GM12878 (cell line): ENCODE measurements at regions not wholly inside any gene's neighbourhood (a gene's known extent, or its start where the extent isn't known, plus 50 kb on each side); places are given as distances from the start of the nearest gene placed in this dataset.

ENCODE experiments used
- ATAC-seq: fragments of 200-7000 bp; cut with Tn5 transposase; 3 replicates; pipeline ENCODE4 v1.9.1; 2020; ENCODE audit warnings: mild to moderate bottlenecking, moderate library complexity
- BruUV-seq: library from RNA; stranded (reverse); fragments of 400-500 nt; replicated peaks from 2 replicates; lab custom pipeline; 2021; lab: Mats Ljungman, UMichigan
- CTCF ChIA-PET: fragments of 300-600 bp; sonication (Branson Sonifier 250); formaldehyde crosslinking; extraction: SDS; loops from one replicate; lab custom pipeline; 2021; ENCODE audit warnings: inconsistent platforms; lab: Yijun Ruan, JAX
- POLR2A ChIA-PET: fragments of 350-600 bp; formaldehyde crosslinking; extraction: SDS; loops from one replicate; lab custom pipeline; 2021; ENCODE audit warnings: inconsistent platforms; lab: Charles Lee
- RAD21 ChIA-PET: fragments of 300-600 bp; sonication (Branson Sonifier 250); formaldehyde crosslinking; loops from one replicate; lab custom pipeline; 2023; ENCODE audit warnings: antibody characterized with exemption; ENCODE audit not compliant: unreplicated experiment; lab: Charles Lee
- SMC1A ChIA-PET: fragments of 300-600 bp; sonication (Branson Sonifier 250); formaldehyde crosslinking; loops from one replicate; lab custom pipeline; 2023; ENCODE audit not compliant: unreplicated experiment, uncharacterized antibody; lab: Charles Lee
- DNase-seq: peaks from one replicate; pipeline ENCODE4 v3.0.0-alpha.2; 2011; ENCODE audit warnings: low read depth, low spot score
- FAIRE-seq: peaks from 3 replicates; lab custom pipeline; 2011; peaks lifted over from hg19 to GRCh38; lab: Jason Lieb, UNC
- H2AFZ ChIP-seq: 2 replicates; pipeline ENCODE4 v1.6.0; 2011; ENCODE audit warnings: low read depth, low read length, control low read depth; ENCODE audit not compliant: control insufficient read depth
- H3K27ac ChIP-seq: 2 replicates; pipeline ENCODE4 v1.5.1; 2011; ENCODE audit warnings: control low read depth; ENCODE audit not compliant: control insufficient read depth, insufficient read depth
- H3K27me3 ChIP-seq, 2 experiments: replicated peaks in 1 of 2; 2 replicates each; pipeline versions ENCODE4 v1.6.0 to v1.6.1; 2011; ENCODE audit warnings: low read length in 1 of 2; ENCODE audit not compliant: control insufficient read depth in 2 of 2, insufficient read depth in 2 of 2
- H3K36me3 ChIP-seq, 2 experiments: 2 replicates each; pipeline ENCODE4 v1.5.1; 2011; ENCODE audit warnings: low read length in 1 of 2; ENCODE audit not compliant: control insufficient read depth in 2 of 2, insufficient read depth in 2 of 2
- H3K4me1 ChIP-seq: 2 replicates; pipeline ENCODE4 v1.6.1; 2011; ENCODE audit warnings: mild to moderate bottlenecking, low read length, moderate library complexity, mixed read lengths; ENCODE audit not compliant: control insufficient read depth, insufficient read depth
- H3K4me2 ChIP-seq: 2 replicates; pipeline ENCODE4 v1.6.0; 2011; ENCODE audit warnings: control low read depth; ENCODE audit not compliant: control insufficient read depth, insufficient read depth
- H3K4me3 ChIP-seq: fragments of 200-600 bp; sonication (generic); 2 replicates; pipeline ENCODE4 v1.5.1; 2016
- H3K79me2 ChIP-seq: 2 replicates; pipeline ENCODE4 v1.6.0; 2011; ENCODE audit warnings: low read length; ENCODE audit not compliant: control insufficient read depth, insufficient read depth
- H3K9ac ChIP-seq: 2 replicates; pipeline ENCODE4 v1.8.0; 2011; ENCODE audit warnings: low read length, control low read depth, mixed read lengths; ENCODE audit not compliant: control insufficient read depth, insufficient read depth
- H3K9me3 ChIP-seq: replicated peaks from 3 replicates; pipeline ENCODE4 v1.5.1; 2011; ENCODE audit warnings: mild to moderate bottlenecking, low read length; ENCODE audit not compliant: control insufficient read depth, insufficient read depth
- H4K20me1 ChIP-seq: 2 replicates; pipeline ENCODE4 v1.6.0; 2011; ENCODE audit not compliant: control insufficient read depth, insufficient read depth
- EP300 ChIP-seq, 2 experiments: fragments of 150-350 bp in 1 of 2; IDR thresholded peaks; 2 replicates each; pipeline ENCODE4 v1.6.1; 2011 to 2012; ENCODE audit warnings: low read depth in 2 of 2, low read length in 2 of 2, borderline replicate concordance in 1 of 2, improper control_type of control experiment in 1 of 2, inconsistent platforms in 1 of 2; ENCODE audit not compliant: control insufficient read depth in 1 of 2
- ESRRA ChIP-seq: IDR thresholded peaks from 2 replicates; pipeline ENCODE4 v1.6.1; 2012; ENCODE audit warnings: mild to moderate bottlenecking, low read length, improper control_type of control experiment
- FOS ChIP-seq: IDR thresholded peaks from 3 replicates; pipeline ENCODE4 v1.6.1; 2011; ENCODE audit warnings: borderline replicate concordance; ENCODE audit not compliant: insufficient read length; ENCODE audit errors: extremely low read depth
- IKZF2 ChIP-seq, 2 experiments: fragments of 450-650 bp; IDR thresholded peaks; 2 replicates each; pipeline ENCODE4 v1.6.1; 2017; ENCODE audit warnings: mild to moderate bottlenecking in 2 of 2, moderate library complexity in 2 of 2
- SMARCA5 ChIP-seq: fragments of 450-650 bp; IDR thresholded peaks from 2 replicates; pipeline ENCODE4 v1.6.1; 2017; ENCODE audit warnings: mild to moderate bottlenecking
- YY1 ChIP-seq: IDR thresholded peaks from 2 replicates; pipeline ENCODE4 v1.6.1; 2011; ENCODE audit warnings: low read depth, mild to moderate bottlenecking, low read length
- ZNF274 ChIP-seq: IDR thresholded peaks from one replicate; pipeline ENCODE4 v1.8.0; 2011; ENCODE audit not compliant: insufficient read length, insufficient read depth
- WGBS: methylation state at CpG from one replicate; pipeline ENCODE4 v1.1.6; 2016; ENCODE audit warnings: low lambda C conversion rate; ENCODE audit not compliant: insufficient replicate concordance, insufficient coverage; ENCODE audit errors: missing lambda C conversion rate; 5-methylcytosine and 5-hydroxymethylcytosine counted together
- in situ Hi-C: fragments of 300-500 bp; cut with MboI; formaldehyde crosslinking; loops from 9 replicates; pipeline ENCODE4 v1.14.3; 2018; ENCODE audit warnings: mixed read lengths
- intact Hi-C: fragments of 100-400 bp; cut with micrococcal nuclease; formaldehyde crosslinking; loops from one replicate; pipeline ENCODE4 v1.14.2; 2022; ENCODE audit not compliant: unreplicated experiment
- TF ChIP-seq, protein P1 (sequence below): fragments of 450-650 bp; IDR thresholded peaks from 2 replicates; pipeline ENCODE4 v1.6.1; 2017; ENCODE audit warnings: low read depth, mild to moderate bottlenecking, moderate library complexity
- TF ChIP-seq, protein P2 (sequence below): fragments of 450-650 bp; IDR thresholded peaks from 2 replicates; pipeline ENCODE4 v1.6.1; 2017; ENCODE audit warnings: mild to moderate bottlenecking, moderate library complexity
- TF ChIP-seq, protein P3 (sequence below): fragments of 150-350 bp; IDR thresholded peaks from 2 replicates; pipeline ENCODE4 v1.6.1; 2016; ENCODE audit warnings: low read depth, low read length

DNA sequence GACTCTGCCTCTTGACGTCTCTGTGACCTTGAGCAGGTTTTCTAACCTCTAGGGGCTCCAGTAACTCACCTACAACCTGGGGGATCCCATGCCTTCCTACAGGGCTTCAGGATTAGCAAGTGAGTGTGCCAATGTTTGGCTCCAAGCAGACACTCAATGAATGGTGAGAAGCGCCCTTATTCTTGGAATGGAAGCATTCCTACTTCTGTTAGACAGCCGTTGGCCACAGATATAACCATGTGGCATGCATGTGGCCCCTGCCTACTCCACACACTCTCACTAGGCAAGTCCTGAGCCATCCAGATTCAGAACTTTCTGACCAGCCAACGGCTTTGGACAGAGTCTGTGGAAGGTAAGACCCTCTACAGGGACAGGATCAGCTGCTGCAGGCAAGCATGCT lies 108.9 kb upstream of the LYZL2 start:
- no peak overlapping the region for H3K4me3 ChIP-seq
- POLR2A ChIA-PET = no interaction called here
- in situ Hi-C loops (no loop called here), intact Hi-C loops (loop anchor here (1.0 to 10.0 kb wide), 8 partner anchors 13 to 966 kb away; partner anchors contain the start of gene ZEB1)
- no peak for DNase-seq
- no peaks in the 10 kb centered on the region for H3K36me3 ChIP-seq
- FAIRE-seq = no peak
- H3K27me3 ChIP-seq = no peaks in the 10 kb centered on the region
- SMC1A ChIA-PET = interaction anchor here (1.6 to 4.7 kb wide), 3 partner anchors 12 to 362 kb away, joined by 5 to 37 read pairs (median 16); no protein-coding TSS in a partner anchor
- H3K27ac ChIP-seq = peak overlapping the region; percentile 91
- H2AFZ ChIP-seq = peak overlapping the region; percentile 66
- ATAC-seq = no peak
- H3K9me3 ChIP-seq = no peaks in the 10 kb centered on the region; the same call in 2 of the 3 replicates
- CTCF ChIA-PET = interaction anchor here (0.9 kb wide), 1 partner anchor 45 kb away, joined by 3 read pairs; no protein-coding TSS in a partner anchor
- TSS peak; percentile 93 for BruUV-seq
- H3K4me2 ChIP-seq = no peak overlapping the region; the same call in 1 of the 2 replicates
- no peaks in the 10 kb centered on the region for H3K79me2 ChIP-seq
- peaks cover 41% of the 10 kb centered on the region for H3K4me1 ChIP-seq
- H4K20me1 ChIP-seq = no peaks in the 10 kb centered on the region
- 38% methylated on average over 4 of the region's 4 CpGs for WGBS
- peak overlapping the region; percentile 42 for H3K9ac ChIP-seq
- RAD21 ChIA-PET = interaction anchor here (1.6 to 2.6 kb wide), 2 partner anchors 14 to 45 kb away, joined by 4 to 9 read pairs; no protein-coding TSS in a partner anchor
- no peak for TF ChIP-seq ZNF274
- TF ChIP-seq FOS = no peak
- TF ChIP-seq, protein P1, sequence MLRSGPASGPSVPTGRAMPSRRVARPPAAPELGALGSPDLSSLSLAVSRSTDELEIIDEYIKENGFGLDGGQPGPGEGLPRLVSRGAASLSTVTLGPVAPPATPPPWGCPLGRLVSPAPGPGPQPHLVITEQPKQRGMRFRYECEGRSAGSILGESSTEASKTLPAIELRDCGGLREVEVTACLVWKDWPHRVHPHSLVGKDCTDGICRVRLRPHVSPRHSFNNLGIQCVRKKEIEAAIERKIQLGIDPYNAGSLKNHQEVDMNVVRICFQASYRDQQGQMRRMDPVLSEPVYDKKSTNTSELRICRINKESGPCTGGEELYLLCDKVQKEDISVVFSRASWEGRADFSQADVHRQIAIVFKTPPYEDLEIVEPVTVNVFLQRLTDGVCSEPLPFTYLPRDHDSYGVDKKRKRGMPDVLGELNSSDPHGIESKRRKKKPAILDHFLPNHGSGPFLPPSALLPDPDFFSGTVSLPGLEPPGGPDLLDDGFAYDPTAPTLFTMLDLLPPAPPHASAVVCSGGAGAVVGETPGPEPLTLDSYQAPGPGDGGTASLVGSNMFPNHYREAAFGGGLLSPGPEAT = no peak
- TF ChIP-seq SMARCA5 = no peak
- no peak for TF ChIP-seq YY1
- TF ChIP-seq ESRRA = no peak
- TF ChIP-seq, protein P2, sequence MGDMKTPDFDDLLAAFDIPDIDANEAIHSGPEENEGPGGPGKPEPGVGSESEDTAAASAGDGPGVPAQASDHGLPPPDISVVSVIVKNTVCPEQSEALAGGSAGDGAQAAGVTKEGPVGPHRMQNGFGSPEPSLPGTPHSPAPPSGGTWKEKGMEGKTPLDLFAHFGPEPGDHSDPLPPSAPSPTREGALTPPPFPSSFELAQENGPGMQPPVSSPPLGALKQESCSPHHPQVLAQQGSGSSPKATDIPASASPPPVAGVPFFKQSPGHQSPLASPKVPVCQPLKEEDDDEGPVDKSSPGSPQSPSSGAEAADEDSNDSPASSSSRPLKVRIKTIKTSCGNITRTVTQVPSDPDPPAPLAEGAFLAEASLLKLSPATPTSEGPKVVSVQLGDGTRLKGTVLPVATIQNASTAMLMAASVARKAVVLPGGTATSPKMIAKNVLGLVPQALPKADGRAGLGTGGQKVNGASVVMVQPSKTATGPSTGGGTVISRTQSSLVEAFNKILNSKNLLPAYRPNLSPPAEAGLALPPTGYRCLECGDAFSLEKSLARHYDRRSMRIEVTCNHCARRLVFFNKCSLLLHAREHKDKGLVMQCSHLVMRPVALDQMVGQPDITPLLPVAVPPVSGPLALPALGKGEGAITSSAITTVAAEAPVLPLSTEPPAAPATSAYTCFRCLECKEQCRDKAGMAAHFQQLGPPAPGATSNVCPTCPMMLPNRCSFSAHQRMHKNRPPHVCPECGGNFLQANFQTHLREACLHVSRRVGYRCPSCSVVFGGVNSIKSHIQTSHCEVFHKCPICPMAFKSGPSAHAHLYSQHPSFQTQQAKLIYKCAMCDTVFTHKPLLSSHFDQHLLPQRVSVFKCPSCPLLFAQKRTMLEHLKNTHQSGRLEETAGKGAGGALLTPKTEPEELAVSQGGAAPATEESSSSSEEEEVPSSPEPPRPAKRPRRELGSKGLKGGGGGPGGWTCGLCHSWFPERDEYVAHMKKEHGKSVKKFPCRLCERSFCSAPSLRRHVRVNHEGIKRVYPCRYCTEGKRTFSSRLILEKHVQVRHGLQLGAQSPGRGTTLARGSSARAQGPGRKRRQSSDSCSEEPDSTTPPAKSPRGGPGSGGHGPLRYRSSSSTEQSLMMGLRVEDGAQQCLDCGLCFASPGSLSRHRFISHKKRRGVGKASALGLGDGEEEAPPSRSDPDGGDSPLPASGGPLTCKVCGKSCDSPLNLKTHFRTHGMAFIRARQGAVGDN = peak; percentile 76
- TF ChIP-seq IKZF2 (IDR thresholded peaks at IDR 0.05) = no peak
- TF ChIP-seq, protein P3, sequence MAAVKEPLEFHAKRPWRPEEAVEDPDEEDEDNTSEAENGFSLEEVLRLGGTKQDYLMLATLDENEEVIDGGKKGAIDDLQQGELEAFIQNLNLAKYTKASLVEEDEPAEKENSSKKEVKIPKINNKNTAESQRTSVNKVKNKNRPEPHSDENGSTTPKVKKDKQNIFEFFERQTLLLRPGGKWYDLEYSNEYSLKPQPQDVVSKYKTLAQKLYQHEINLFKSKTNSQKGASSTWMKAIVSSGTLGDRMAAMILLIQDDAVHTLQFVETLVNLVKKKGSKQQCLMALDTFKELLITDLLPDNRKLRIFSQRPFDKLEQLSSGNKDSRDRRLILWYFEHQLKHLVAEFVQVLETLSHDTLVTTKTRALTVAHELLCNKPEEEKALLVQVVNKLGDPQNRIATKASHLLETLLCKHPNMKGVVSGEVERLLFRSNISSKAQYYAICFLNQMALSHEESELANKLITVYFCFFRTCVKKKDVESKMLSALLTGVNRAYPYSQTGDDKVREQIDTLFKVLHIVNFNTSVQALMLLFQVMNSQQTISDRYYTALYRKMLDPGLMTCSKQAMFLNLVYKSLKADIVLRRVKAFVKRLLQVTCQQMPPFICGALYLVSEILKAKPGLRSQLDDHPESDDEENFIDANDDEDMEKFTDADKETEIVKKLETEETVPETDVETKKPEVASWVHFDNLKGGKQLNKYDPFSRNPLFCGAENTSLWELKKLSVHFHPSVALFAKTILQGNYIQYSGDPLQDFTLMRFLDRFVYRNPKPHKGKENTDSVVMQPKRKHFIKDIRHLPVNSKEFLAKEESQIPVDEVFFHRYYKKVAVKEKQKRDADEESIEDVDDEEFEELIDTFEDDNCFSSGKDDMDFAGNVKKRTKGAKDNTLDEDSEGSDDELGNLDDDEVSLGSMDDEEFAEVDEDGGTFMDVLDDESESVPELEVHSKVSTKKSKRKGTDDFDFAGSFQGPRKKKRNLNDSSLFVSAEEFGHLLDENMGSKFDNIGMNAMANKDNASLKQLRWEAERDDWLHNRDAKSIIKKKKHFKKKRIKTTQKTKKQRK = no peak
- TF ChIP-seq EP300 (IDR thresholded peaks at IDR 0.05; ENCODE audit: borderline replicate concordance in 1 of 2, control insufficient read depth in 1 of 2, low read depth in 2 of 2, low read length in 2 of 2) = no peak
